Coronary artery (tissue), 2 donors: ENCODE measurements at regions not wholly inside any gene's neighbourhood (a gene's known extent, or its start where the extent isn't known, plus 50 kb on each side); places are given as distances from the start of the nearest gene placed in this dataset.

Experiments
- DNase-seq: peaks from one replicate; pipeline ENCODE4 v3.0.0-alpha.2; 2017; ENCODE audit warnings: low spot score
- H3K27ac ChIP-seq, 2 donors: fragments of 200-600 bp; sonication (generic); one replicate each; pipeline ENCODE4 v1.5.1; 2016 to 2019
- H3K4me3 ChIP-seq: fragments of 200-600 bp; sonication (generic); 2 replicates; pipeline ENCODE4 v1.5.1; 2016; ENCODE audit warnings: mild to moderate bottlenecking, moderate library complexity
- CTCF ChIP-seq: fragments of 200-600 bp; sonication (generic); IDR thresholded peaks from one replicate; pipeline ENCODE4 v1.5.1; 2019; ENCODE audit warnings: antibody characterized with exemption

DNA sequence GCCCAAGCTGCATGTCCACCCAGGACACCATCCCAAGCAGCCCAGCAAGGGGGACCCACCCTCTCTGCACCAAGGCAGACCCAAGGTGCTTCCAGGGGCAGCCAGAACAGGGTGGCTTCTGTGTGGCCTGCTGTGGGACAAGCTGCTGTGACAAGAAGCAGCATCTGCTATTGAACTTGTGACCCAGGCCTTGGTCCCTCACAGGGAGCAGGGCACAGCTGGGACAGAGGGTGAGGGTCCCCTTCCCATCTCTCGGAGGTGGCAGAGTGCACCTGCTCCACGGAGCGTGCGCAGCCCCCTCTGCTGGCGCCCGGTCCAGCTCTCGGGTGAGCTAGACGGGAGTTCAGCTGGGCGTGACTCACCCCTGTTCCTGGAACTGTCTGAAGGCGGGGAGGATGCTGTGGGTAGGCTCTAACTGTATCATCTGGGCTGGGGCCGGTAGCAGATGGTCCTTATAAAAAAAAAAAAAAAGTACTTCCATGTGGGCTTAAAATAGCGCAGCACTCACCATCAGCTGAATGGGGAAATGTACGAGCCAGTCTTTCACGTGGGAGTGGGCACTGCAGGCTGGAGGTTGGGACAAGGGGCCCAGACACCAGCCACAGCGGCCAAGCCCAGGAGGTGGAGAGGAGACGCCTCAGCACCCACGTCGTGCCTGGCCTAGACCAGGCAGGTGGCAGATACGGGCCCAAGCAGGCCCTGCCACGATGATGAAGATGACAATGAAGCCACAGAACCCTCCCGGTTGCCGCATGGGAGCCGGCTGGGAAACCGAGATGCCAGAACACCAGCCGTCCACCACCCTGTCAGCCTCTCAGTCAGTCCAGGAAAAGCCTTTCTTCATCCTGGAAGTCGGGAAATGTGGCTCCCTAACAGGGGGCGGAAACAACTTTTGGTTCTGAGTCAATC lies 136.8 kb upstream of the ID2 start:
- Histone ChIP-seq H3K27ac (peak overlapping the region in 1 of 2 donors; percentile 81), H3K4me3 (no peak overlapping the region)
- TF ChIP-seq CTCF = no peak
- peak; percentile 76 for DNase-seq

- peak; percentile 67 for DNase-seq
- peak overlapping the region in 1 of 2 donors; percentile 56 for H3K27ac ChIP-seq
- TF ChIP-seq CTCF = no peak
- H3K4me3 ChIP-seq = no peak overlapping the region
These were observed 135.9 kb upstream of the ID2 start for GRCh38 chr2:8545695-8546611.

- Histone ChIP-seq H3K27ac (no peak overlapping the region), H3K4me3 (no peak overlapping the region)
- peak; percentile 71 for DNase-seq
- TF ChIP-seq CTCF = no peak
These were observed 135.1 kb upstream of the ID2 start for GRCh38 chr2:8546612-8547283.

GRCh38 chr2:8547284-8548064 lies 134.4 kb upstream of the ID2 start:
- no peak for TF ChIP-seq CTCF
- peak; percentile 61 for DNase-seq
- Histone ChIP-seq H3K4me3 (no peak overlapping the region), H3K27ac (no peak overlapping the region)

DNA sequence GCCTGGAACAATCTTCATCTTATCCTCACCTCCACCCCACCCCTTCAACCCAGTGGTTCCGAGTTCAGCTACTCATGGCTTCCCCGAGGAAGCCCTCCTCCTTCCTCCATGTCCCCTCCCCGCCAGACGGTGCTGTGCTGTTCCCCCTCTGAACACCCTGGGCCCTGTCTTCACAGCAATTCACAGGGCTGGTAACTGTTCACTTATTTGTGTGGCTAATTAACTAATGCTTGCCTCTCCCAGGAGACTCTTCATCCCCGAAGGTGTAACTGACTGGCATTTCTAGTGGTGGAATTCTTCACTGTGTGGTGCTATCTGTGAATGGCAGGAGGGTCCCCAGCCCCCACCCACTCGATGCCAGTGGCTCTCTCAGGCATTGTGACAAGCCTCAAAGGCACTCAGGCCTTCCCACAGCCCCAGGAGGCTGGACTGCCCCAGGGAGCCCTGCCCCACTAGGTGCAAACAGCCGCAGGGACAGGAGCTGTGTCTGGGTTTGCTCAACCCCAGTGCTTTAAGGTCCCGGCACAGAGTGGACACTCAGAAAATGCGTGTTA lies 133.7 kb upstream of the ID2 start:
- Histone ChIP-seq H3K4me3 (no peak overlapping the region), H3K27ac (no peak overlapping the region)
- TF ChIP-seq CTCF = no peak
- DNase-seq = peak; percentile 63

- no peak for TF ChIP-seq CTCF
- peak; percentile 59 for DNase-seq
These were observed 133.2 kb upstream of the ID2 start for GRCh38 chr2:8548619-8549150.

More at GRCh38 chr2:8548619-8549150, 133.2 kb upstream of the ID2 start:
- H3K4me3 ChIP-seq = no peak overlapping the region
- H3K27ac ChIP-seq = no peak overlapping the region
